GM21381 (cell line): ENCODE measurements at regions not wholly inside any gene's neighbourhood (a gene's known extent, or its start where the extent isn't known, plus 50 kb on each side); places are given as distances from the start of the nearest gene placed in this dataset.

Experiments used
- ATAC-seq: cut with Tn5 transposase; IDR thresholded peaks from one replicate; pipeline ENCODE4 v1.9.1; 2021; ENCODE audit warnings: mild to moderate bottlenecking, moderate library complexity; ENCODE audit not compliant: unreplicated experiment

GRCh38 chr2:8016688-8017087 lies 665.2 kb upstream of the ID2 start:
- ATAC-seq = no peak

- ATAC-seq = no peak
Observed at GRCh38 chr2:8018956-8019355, 662.9 kb upstream of the ID2 start.

- ATAC-seq = no peak
Observed at GRCh38 chr2:8019934-8020333, 661.9 kb upstream of the ID2 start.

- ATAC-seq = no peak
Observed at GRCh38 chr2:8021921-8022320, 659.9 kb upstream of the ID2 start.

- no peak for ATAC-seq
Observed at GRCh38 chr2:8022908-8023640, 658.8 kb upstream of the ID2 start.

GRCh38 chr2:8024506-8024905 lies 657.4 kb upstream of the ID2 start:
- ATAC-seq = no peak

- ATAC-seq = no peak
Observed at GRCh38 chr2:8026381-8026780, 655.5 kb upstream of the ID2 start.

- no peak for ATAC-seq
Observed at GRCh38 chr2:8027387-8027786, 654.5 kb upstream of the ID2 start.

- no peak for ATAC-seq
Observed at GRCh38 chr2:8028036-8028435, 653.8 kb upstream of the ID2 start.

- no peak for ATAC-seq
Observed at GRCh38 chr2:8028436-8028835, 653.4 kb upstream of the ID2 start.

GRCh38 chr2:8028981-8029380 lies 652.9 kb upstream of the ID2 start:
- no peak for ATAC-seq

- ATAC-seq = no peak
Observed at GRCh38 chr2:8030573-8031303, 651.1 kb upstream of the ID2 start.

GRCh38 chr2:8031370-8031769 lies 650.5 kb upstream of the ID2 start:
- no peak for ATAC-seq

- ATAC-seq = no peak
Observed at GRCh38 chr2:8033546-8034096, 648.2 kb upstream of the ID2 start.

- ATAC-seq = peak; percentile 57
Observed at GRCh38 chr2:8036366-8036765, 645.5 kb upstream of the ID2 start.

GRCh38 chr2:8039732-8040131 lies 642.1 kb upstream of the ID2 start:
- no peak for ATAC-seq

- ATAC-seq = no peak
Observed at GRCh38 chr2:8043295-8043694, 638.6 kb upstream of the ID2 start.

- ATAC-seq = no peak
Observed at GRCh38 chr2:8044046-8044594, 637.7 kb upstream of the ID2 start.

GRCh38 chr2:8045081-8045614 lies 636.7 kb upstream of the ID2 start:
- ATAC-seq = no peak

- ATAC-seq = no peak
Observed at GRCh38 chr2:8046849-8047248, 635.0 kb upstream of the ID2 start.

GRCh38 chr2:8049176-8049575 lies 632.7 kb upstream of the ID2 start:
- ATAC-seq = no peak
